Fibroblast of skin of abdomen (primary cell): ENCODE measurements at regions not wholly inside any gene's neighbourhood (a gene's known extent, or its start where the extent isn't known, plus 50 kb on each side); places are given as distances from the start of the nearest gene placed in this dataset.
A peak's percentile ranks its signal among the peaks of the same experiment; 100 is the strongest.
"Not testable (repeated sequence)": the region's sequence is repeated elsewhere in the genome, so short reads cannot be mapped to it uniquely, and the experiment has no call there.

ENCODE experiments used
- DNase-seq: peaks from one replicate; pipeline ENCODE4 v3.0.0-alpha.2; 2013

- no peak for DNase-seq
These were observed 2587.1 kb downstream of the PCDH9 start for GRCh38 chr13:64643066-64643465.

GRCh38 chr13:64640002-64640401 lies 2590.1 kb downstream of the PCDH9 start:
- DNase-seq, result no peak

DNA sequence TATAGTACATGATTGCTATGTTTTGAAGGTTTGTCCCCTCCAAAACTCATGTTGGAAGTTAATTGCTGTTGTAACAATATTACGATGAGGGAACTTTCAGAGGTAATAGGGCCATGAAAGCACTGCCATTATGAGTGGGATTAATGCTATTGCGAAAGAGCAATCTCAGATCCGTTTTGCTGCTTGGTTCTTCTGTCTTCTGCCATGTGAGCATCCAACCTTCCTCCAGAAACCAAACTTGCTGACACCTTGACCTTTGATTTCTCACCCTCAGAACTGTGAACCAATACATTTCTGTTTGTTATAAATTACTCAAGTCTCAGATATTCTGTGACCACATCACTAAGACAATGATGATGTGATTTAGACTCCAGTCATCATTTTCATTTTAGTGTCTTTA lies 2590.9 kb downstream of the PCDH9 start:
- no peak for DNase-seq

DNA sequence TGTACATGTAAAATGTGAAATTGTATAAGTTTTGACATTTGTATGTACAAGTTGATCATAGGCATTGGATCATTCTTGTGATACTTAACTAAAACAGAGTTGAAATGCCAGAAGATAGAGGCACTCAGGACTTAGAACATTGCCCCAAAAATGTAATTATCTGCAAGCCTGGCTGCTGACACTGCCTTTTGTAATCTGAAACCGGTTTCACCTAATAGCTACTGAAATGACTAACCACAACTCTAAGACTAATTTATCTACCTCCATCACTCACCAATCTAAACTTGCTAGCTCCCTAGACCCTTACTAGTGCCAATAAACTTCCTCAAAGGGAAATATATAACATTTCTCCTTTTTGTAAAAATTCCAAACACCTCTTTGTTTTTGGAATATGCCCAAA lies 2596.2 kb downstream of the PCDH9 start:
- peak; percentile 14 for DNase-seq

GRCh38 chr13:64627654-64628053 lies 2602.5 kb downstream of the PCDH9 start:
- no peak for DNase-seq

DNA sequence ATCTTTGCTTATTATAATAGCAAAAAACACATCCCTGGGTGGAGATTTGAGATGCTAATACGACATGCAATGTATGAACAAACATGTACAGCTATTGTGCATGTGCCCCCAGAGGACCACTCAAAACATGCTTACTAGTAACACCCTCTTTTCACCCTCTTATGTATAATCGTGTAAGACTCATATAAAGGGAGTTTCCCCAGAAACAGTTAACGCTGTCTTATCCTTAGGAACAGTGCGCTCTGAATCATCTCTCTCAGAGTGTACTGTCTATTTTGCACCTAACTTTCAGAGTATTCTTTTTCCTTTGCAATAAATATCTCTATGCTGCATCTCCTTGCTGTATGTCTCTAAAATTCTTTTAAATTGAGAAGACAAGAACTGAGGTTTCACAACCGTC lies 2604.0 kb downstream of the PCDH9 start:
- DNase-seq, result no peak

- no peak for DNase-seq
These were observed 2612.9 kb downstream of the PCDH9 start for GRCh38 chr13:64617231-64617630.

DNA sequence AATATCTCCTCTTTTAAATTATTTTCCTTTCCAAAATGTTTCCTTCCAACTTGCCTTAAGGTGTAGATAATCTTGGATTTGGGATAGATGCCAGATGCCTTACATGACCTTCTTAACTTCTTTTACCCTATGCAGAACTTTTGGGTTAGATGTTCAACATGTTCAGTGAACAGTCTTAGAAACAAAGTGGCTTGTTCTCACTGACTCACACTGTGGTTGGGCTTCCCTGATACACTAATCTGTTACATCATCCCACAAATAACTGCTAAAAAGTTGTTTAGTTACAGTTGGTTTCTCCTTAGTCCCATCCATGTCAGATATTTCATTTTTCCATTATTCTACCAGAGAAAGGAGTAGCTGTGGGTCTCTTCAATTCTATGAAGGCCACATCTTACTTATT lies 2638.2 kb downstream of the PCDH9 start:
- peak; percentile 55 for DNase-seq

DNA sequence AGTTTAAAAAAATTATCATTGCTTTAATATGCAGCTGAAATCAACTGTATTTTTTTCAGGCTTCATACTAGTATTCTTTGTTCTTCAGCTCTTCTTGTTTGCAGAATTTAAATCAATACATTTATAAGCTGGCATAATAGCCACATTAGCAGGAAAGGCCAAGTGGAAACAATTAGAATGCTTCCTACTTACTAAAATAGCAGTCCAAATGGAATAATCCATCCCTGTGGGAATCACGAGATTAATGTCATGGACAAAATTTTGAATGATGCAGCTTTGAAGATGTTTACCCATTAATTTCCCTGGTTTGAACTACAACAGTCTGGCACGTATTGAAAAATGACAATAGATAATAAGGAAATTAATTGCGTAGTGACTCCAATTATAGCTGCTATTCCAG lies 2650.8 kb downstream of the PCDH9 start:
- DNase-seq, result no peak

DNA sequence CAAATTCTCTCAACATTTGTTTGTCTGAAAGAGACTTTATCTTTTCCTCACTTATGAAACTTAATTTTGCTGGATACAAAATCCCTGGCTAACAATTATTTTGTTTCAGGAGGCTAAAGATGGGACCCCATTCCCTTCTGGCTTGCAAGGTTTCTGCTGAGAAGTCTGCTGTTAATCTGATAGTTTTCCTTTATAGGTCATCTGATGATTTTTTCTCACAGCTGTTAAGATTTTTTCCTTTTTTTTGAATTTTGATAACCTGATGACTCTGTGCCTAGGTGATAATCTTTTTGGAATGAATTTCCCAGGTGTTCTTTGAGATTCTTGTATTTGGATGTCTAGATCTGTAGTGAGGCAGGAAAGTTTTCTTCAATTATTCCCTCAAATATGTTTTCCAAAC lies 2661.4 kb downstream of the PCDH9 start:
- no peak for DNase-seq

DNA sequence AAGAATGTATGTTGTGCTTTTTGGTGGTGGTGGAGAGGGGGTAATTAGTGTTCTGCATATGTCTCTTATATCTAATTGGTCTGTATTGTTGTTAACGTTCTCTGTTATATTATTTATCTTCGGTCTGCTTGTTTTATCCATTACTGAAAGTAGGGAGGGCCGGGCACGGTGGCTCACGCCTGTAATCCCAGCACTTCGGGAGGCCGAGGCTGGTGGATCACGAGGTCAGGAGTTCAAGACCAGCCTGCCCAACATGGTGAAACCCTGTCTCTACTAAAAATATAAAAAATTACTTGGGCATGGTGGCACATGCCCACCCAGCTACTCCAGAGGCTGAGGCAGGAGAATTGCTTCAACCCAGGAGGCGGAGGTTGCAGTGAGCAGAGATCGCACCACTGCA lies 2672.1 kb downstream of the PCDH9 start:
- DNase-seq, result not testable (repeated sequence)

DNA sequence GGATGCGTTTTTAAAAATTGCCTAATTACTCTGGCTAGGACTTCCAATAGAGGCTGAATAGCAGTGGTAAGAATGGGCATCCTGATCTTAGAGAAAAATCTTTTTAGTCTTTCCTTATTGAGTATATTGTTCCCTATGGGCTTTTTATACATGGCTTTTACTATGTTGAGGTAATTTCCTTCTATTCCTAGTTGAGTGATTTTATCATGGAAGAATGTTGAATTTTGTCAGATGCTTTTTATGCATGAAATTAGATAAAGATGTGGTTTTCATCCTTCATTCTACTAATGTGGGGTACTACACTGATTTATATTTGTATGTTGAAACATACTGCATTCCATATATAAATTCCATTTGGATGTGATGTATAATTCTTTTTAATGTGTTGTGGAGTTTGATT lies 2673.8 kb downstream of the PCDH9 start:
- peak; percentile 91 for DNase-seq

- peak; percentile 72 for DNase-seq
These were observed 2676.6 kb downstream of the PCDH9 start for GRCh38 chr13:64553411-64554129.

DNA sequence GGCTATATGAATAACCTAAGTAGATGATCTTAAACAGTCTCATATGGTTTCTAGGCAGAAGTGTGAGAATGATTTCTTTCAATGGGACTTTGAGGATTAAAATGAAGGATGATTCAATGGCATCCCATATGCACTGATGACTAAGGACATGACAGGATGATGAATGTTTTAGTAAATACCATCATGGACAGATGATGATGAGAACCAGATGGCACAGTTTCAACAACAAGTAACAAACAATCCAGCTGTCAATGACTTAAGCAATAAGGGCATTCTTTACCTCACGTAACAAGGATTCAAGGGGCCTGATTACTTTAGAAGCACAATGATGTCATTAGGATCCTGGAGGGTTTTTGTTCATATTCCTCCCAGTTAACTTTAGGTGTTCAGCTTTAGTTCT lies 2678.4 kb downstream of the PCDH9 start:
- DNase-seq, result peak; percentile 98

DNA sequence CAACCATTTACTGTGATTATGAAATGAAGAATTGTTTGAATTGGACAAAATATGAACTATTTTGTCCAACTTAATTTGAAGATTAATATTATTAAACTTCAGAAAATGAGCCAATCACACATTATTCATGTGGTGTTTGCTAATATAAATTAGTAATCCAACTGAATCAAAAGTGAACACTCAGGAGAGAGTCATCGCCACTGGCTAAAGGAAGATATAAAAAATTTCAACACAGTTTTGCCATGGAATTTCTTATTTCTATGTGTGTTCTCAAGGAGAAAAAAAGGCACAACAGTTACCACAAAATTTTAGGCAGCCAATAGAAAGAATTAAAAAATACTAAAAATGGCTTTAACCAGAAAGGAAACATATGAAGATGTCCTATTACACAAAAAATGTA lies 2683.8 kb downstream of the PCDH9 start:
- no peak for DNase-seq

DNA sequence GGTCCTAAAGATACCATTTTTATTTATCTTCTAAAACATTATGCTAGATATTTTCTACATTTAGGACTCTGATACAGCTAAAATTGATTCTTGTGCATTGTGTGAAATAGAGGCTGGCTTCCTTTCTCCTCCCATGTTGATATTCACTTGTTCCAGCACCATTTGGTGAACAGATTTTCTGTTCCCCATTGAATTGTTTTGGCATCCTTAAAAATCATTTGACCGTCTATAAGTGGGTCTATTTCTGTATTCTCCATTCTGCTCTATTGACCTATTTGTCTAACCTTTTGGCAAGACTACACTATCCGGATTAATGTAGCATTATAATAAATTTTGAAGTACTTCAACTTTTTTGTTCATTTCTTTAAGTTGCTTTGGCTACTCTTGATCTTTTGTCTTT lies 2689.2 kb downstream of the PCDH9 start:
- no peak for DNase-seq

- DNase-seq, result no peak
These were observed 2689.7 kb downstream of the PCDH9 start for GRCh38 chr13:64540468-64540867.

DNA sequence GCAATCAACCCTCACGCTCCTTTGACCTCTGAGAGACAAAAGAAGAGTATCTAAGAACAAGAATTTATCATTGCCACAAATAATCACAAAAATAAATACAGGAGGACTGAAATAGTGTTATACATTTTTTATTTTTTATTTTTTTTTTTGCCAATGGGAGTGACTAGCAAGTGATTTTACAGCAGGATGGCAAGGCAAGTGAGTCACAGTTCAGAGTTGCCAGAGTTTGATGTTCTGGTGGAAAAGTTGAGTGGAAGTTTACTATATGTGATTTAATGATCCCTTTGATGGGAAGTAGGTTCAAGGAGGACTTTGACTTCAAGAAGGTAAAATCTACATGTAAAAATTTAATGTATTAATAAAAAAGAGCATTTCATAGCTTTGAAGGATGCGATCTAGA lies 2691.4 kb downstream of the PCDH9 start:
- DNase-seq, result no peak

DNA sequence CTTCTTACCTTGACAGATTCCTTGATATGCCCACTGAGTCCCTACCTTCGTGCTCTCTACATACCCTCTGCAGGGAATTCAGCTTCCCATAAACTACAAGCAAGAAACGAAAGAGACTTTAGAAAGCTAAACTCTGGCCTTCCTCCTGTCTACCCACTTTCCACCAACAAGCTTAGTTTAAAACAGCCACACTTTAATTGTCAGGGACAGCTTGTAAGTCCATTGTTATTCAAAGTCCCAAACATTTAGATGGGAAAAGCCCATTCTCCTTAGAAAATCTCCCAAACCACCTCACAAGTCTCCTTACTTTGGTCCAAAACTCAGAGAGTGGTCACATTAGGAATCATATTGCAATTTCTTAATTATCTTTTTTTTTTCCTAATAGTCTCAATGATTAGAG lies 2695.8 kb downstream of the PCDH9 start:
- no peak for DNase-seq

DNA sequence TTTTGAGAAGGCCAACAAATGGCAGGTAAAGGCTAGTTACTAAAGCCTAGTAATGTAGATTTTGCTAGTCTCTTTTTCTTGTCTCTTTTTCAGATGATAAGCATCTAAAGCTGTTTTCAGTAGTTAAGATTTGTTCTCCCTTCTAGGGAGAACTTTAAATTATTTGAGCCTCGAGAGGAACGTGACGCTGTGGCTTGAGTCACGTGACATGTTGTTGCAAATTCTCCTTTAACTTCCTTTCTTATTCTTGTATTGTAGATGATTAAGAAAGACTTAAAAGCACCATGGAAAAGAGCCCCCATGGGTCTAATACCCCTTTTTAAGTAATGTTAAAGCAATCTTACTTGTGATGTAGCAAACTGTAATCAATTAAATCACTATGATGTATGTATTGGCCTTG lies 2698.7 kb downstream of the PCDH9 start:
- DNase-seq, result no peak

DNA sequence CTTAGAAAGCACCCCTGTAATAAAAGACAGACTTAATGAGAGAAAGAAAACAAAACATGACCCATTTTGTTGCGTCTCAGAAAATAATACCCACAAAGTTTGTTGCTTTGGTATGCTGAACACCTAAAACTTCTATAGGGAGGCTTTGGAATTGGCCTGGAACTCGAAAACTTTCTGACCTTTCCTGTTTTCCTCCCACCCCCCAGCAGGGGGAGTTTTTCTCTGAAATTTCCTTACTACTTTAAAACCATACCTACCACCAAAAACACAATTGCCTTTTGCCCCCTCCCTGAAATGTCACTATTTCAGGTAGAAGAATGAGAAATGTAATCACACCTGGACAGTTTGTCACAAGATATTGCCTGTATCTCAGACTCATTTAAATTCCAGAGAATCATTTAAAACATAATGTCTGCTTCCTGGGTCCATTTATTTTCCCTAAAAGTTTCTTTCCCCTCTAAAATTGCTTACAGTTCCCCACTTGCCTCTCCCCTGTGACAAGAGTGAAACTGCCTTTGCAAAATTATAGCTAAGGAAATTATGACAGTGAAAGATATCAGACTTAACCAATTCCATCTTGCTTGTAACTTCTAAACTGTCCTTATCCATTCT lies 2700.2 kb downstream of the PCDH9 start:
- DNase-seq, result no peak

GRCh38 chr13:64528838-64529237 lies 2701.3 kb downstream of the PCDH9 start:
- no peak for DNase-seq

- no peak for DNase-seq
These were observed 2702.6 kb downstream of the PCDH9 start for GRCh38 chr13:64527561-64527960.

DNA sequence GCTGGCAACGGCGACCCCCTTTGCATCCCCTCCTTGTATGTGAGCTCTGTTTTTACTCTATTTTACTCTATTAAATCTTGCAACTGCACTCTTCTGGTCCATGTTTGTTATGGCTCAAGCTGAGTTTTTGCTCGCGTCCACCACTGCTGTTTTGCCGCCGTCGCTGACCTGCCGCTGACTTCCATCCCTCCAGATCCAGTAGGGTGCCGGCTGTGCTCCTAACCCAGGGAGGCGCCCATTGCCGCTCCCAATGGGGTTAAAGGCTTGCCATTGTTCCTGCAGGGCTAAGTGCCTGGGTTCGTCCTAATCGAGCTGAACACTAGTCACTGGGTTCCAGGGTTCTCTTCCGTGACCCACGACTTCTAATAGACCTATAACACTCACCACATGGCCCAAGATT lies 2704.4 kb downstream of the PCDH9 start:
- DNase-seq, result no peak

DNA sequence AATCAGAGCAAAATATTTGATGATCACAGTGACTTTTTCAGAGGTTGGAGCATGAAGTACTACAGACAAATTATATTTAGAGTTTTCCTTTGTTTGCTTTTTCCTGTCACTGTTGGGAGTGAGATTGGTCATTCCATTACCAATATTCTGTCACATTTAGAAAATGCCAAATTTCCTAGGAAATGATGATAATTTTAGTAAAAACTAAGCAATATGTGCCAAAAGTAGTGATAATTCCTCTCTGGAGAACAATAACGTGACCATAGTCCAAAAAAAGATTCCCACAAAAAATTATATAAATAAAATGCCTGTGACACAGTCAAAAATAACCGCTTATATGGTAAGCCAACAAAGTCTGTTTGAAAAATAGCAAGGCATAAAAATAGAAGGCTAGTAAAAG lies 2719.4 kb downstream of the PCDH9 start:
- no peak for DNase-seq
